ENCODE measurements at regions not wholly inside any gene's neighbourhood (a gene's known extent, or its start where the extent isn't known, plus 50 kb on each side); places are given as distances from the start of the nearest gene placed in this dataset.

GRCh38 chr11:110358336-110358735, 61.9 kb upstream of the RDX start:
- TF ChIP-seq CTCF (IDR thresholded peaks at IDR 0.05; ENCODE audit: borderline replicate concordance, extremely low read depth, low read length, poor library complexity, severe bottlenecking): no peak
- no peak for TF ChIP-seq EZH2 (IDR thresholded peaks at IDR 0.05; ENCODE audit: borderline replicate concordance, low read depth, low read length, severe bottlenecking)

Data from DND-41 (cell line).